WTC11 (cell line): ENCODE measurements at regions not wholly inside any gene's neighbourhood (a gene's known extent, or its start where the extent isn't known, plus 50 kb on each side); places are given as distances from the start of the nearest gene placed in this dataset.

Source experiments
- ATAC-seq: fragments of 200-7000 bp; cut with Tn5 transposase; 2 replicates; pipeline ENCODE4 v1.10.0; 2021; ENCODE audit warnings: mild to moderate bottlenecking, moderate library complexity
- CTCF ChIA-PET: fragments of 300-600 bp; sonication (Branson Sonifier 250); formaldehyde crosslinking; loops from one replicate; lab custom pipeline; 2021; ENCODE audit warnings: antibody characterized with exemption; lab: Charles Lee
- POLR2A ChIA-PET: fragments of 350-600 bp; sonication (Branson Sonifier 250); formaldehyde crosslinking; loops from one replicate; lab custom pipeline; 2021; ENCODE audit warnings: antibody characterized with exemption; lab: Charles Lee
- DNase-seq: peaks from one replicate; pipeline ENCODE4 v3.0.0; 2021; ENCODE audit warnings: low spot score
- H3K27ac Mint-ChIP-seq: 2 replicates; pipeline ENCODE4 v1.8.0; 2021; ENCODE audit warnings: mixed read lengths
- H3K27me3 Mint-ChIP-seq: 2 replicates; pipeline ENCODE4 v1.8.0; 2021; ENCODE audit warnings: low read depth, mild to moderate bottlenecking, moderate library complexity, mixed read lengths
- H3K36me3 Mint-ChIP-seq: 2 replicates; pipeline ENCODE4 v1.8.0; 2021; ENCODE audit warnings: mixed read lengths
- H3K4me1 Mint-ChIP-seq: 2 replicates; pipeline ENCODE4 v1.8.0; 2022; ENCODE audit warnings: mixed read lengths
- H3K4me3 Mint-ChIP-seq: 2 replicates; pipeline ENCODE4 v1.8.0; 2021; ENCODE audit warnings: mild to moderate bottlenecking, moderate library complexity, mixed read lengths
- H3K9me3 Mint-ChIP-seq: 2 replicates; pipeline ENCODE4 v1.8.0; 2021; ENCODE audit warnings: mixed read lengths
- ESRRA ChIP-seq: sonication (generic); formaldehyde crosslinking; IDR thresholded peaks from 2 replicates; pipeline ENCODE4 v1.8.1; 2022; ENCODE audit warnings: mild to moderate bottlenecking, missing genetic modification reagents, borderline replicate concordance
- ETV6 ChIP-seq: sonication (generic); formaldehyde crosslinking; IDR thresholded peaks from 2 replicates; pipeline ENCODE4 v1.8.1; 2022; ENCODE audit warnings: mild to moderate bottlenecking, missing genetic modification reagents
- FOXK1 ChIP-seq: sonication (generic); formaldehyde crosslinking; IDR thresholded peaks from 2 replicates; pipeline ENCODE4 v1.8.0; 2022; ENCODE audit warnings: mild to moderate bottlenecking, moderate library complexity, missing genetic modification reagents
- GTF2I ChIP-seq: fragments of 250-450 bp; sonication (Bioruptor Pico); conservative IDR thresholded peaks from 2 replicates; pipeline ENCODE4 v1.4.0; 2021; ENCODE audit warnings: mild to moderate bottlenecking
- IRF2 ChIP-seq: sonication (generic); formaldehyde crosslinking; IDR thresholded peaks from 2 replicates; pipeline ENCODE4 v1.8.0; 2022; ENCODE audit warnings: low read depth, missing genetic modification reagents, borderline replicate concordance
- JUN ChIP-seq: sonication (generic); formaldehyde crosslinking; IDR thresholded peaks from 2 replicates; pipeline ENCODE4 v1.8.0; 2023; ENCODE audit warnings: mild to moderate bottlenecking, missing genetic modification reagents
- KAT7 ChIP-seq: sonication (generic); formaldehyde crosslinking; IDR thresholded peaks from 2 replicates; pipeline ENCODE4 v1.8.1; 2023; ENCODE audit warnings: missing genetic modification reagents, mild to moderate bottlenecking, borderline replicate concordance
- MYBL2 ChIP-seq: sonication (generic); formaldehyde crosslinking; IDR thresholded peaks from 2 replicates; pipeline ENCODE4 v1.8.1; 2023; ENCODE audit warnings: mild to moderate bottlenecking, moderate library complexity, missing genetic modification reagents
- NFATC4 ChIP-seq: fragments of 250-450 bp; sonication (Bioruptor Pico); IDR thresholded peaks from 2 replicates; pipeline ENCODE4 v1.9.0; 2021; ENCODE audit warnings: mild to moderate bottlenecking
- RORB ChIP-seq: fragments of 250-450 bp; sonication (Bioruptor Pico); IDR thresholded peaks from 2 replicates; pipeline ENCODE4 v1.9.0; 2021; ENCODE audit warnings: mild to moderate bottlenecking
- SMAD4 ChIP-seq: sonication (generic); formaldehyde crosslinking; IDR thresholded peaks from 2 replicates; pipeline ENCODE4 v1.8.0; 2022; ENCODE audit warnings: mild to moderate bottlenecking, missing genetic modification reagents
- SOX15 ChIP-seq: fragments of 250-450 bp; sonication (Bioruptor Pico); IDR thresholded peaks from 2 replicates; pipeline ENCODE4 v1.9.0; 2021; ENCODE audit warnings: mild to moderate bottlenecking
- TEAD1 ChIP-seq: sonication (generic); formaldehyde crosslinking; IDR thresholded peaks from 2 replicates; pipeline ENCODE4 v1.8.0; 2022; ENCODE audit warnings: mild to moderate bottlenecking, missing genetic modification reagents
- TEAD4 ChIP-seq: sonication (generic); formaldehyde crosslinking; IDR thresholded peaks from 2 replicates; pipeline ENCODE4 v1.8.0; 2022; ENCODE audit warnings: mild to moderate bottlenecking, missing genetic modification reagents
- ZNF138 ChIP-seq: sonication (generic); formaldehyde crosslinking; conservative IDR thresholded peaks from 2 replicates; pipeline ENCODE4 v1.8.1; 2022; ENCODE audit warnings: mild to moderate bottlenecking, moderate library complexity, missing genetic modification reagents
- ZNF219 ChIP-seq: sonication (generic); formaldehyde crosslinking; IDR thresholded peaks from 2 replicates; pipeline ENCODE4 v1.8.0; 2023; ENCODE audit warnings: missing genetic modification reagents, mild to moderate bottlenecking, borderline replicate concordance
- TF ChIP-seq, protein P1 (sequence below): sonication (generic); formaldehyde crosslinking; IDR thresholded peaks from 2 replicates; pipeline ENCODE4 v1.8.1; 2022; ENCODE audit warnings: mild to moderate bottlenecking, moderate library complexity, missing genetic modification reagents
- TF ChIP-seq, protein P2 (sequence below): fragments of 250-450 bp; sonication (Bioruptor Pico); IDR thresholded peaks from 2 replicates; pipeline ENCODE4 v1.9.0; 2021; ENCODE audit warnings: mild to moderate bottlenecking, borderline replicate concordance
- TF ChIP-seq, protein P3 (sequence below): sonication (generic); formaldehyde crosslinking; IDR thresholded peaks from 2 replicates; pipeline ENCODE4 v1.8.0; 2023; ENCODE audit warnings: missing genetic modification reagents, mild to moderate bottlenecking, borderline replicate concordance
- TF ChIP-seq, protein P4 (sequence below): fragments of 250-450 bp; sonication (Bioruptor Pico); IDR thresholded peaks from 2 replicates; pipeline ENCODE4 v1.9.0; 2021; ENCODE audit warnings: moderate library complexity, mild to moderate bottlenecking, inconsistent platforms, borderline replicate concordance
- TF ChIP-seq, protein P5 (sequence below): fragments of 250-450 bp; sonication (Bioruptor Pico); IDR thresholded peaks from 2 replicates; pipeline ENCODE4 v1.8.0; 2021; ENCODE audit warnings: mild to moderate bottlenecking
- TF ChIP-seq, protein P6 (sequence below): sonication (generic); formaldehyde crosslinking; conservative IDR thresholded peaks from 2 replicates; pipeline ENCODE4 v1.8.1; 2023; ENCODE audit warnings: mild to moderate bottlenecking, low read depth, missing genetic modification reagents, moderate library complexity

DNA sequence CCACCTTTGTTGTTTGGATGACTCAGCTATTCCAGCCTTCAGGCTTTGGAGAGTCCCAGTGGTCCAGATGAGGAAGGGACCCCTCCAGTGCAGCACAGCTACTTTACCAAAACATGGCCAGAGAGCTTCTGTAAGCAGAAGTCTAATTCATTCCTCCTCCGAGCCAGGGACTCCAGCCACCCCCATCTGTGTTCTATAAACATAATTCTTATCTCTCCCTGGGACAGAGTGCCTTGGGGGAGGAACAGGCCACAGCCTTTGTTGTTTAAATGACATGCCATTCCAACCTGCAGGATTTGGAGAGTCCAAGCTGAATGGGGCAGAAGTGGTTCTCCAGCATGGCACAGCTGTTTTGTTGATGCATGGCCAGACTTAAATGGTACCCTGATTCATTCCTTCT lies 994.0 kb downstream of the TRHDE start:
- Mint-ChIP-seq H3K4me1 (peaks cover 5% of the 10 kb centered on the region; the same call in 1 of the 2 replicates), H3K36me3 (peaks cover 25% of the 10 kb centered on the region), H3K4me3 (no peak overlapping the region), H3K27ac (no peak overlapping the region), H3K27me3 (no peaks in the 10 kb centered on the region; the same call in 1 of the 2 replicates), H3K9me3 (peaks cover 42% of the 10 kb centered on the region)
- ATAC-seq (peak; percentile 46), DNase-seq (no peak)
- TF ChIP-seq JUN (CRISPR knock-in tag) (no peak), NFATC4 (CRISPR knock-in tag) (no peak), TEAD4 (CRISPR knock-in tag) (no peak), ZNF219 (CRISPR knock-in tag) (no peak), SMAD4 (CRISPR knock-in tag) (no peak), KAT7 (CRISPR knock-in tag) (no peak), ETV6 (CRISPR knock-in tag) (no peak), TEAD1 (CRISPR knock-in tag) (no peak), RORB (CRISPR knock-in tag) (no peak), MYBL2 (CRISPR knock-in tag) (no peak), ESRRA (no peak), IRF2 (CRISPR knock-in tag) (no peak)
- TF ChIP-seq, protein P1, sequence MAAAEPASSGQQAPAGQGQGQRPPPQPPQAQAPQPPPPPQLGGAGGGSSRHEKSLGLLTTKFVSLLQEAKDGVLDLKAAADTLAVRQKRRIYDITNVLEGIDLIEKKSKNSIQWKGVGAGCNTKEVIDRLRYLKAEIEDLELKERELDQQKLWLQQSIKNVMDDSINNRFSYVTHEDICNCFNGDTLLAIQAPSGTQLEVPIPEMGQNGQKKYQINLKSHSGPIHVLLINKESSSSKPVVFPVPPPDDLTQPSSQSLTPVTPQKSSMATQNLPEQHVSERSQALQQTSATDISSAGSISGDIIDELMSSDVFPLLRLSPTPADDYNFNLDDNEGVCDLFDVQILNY: no peak
- TF ChIP-seq, protein P2, sequence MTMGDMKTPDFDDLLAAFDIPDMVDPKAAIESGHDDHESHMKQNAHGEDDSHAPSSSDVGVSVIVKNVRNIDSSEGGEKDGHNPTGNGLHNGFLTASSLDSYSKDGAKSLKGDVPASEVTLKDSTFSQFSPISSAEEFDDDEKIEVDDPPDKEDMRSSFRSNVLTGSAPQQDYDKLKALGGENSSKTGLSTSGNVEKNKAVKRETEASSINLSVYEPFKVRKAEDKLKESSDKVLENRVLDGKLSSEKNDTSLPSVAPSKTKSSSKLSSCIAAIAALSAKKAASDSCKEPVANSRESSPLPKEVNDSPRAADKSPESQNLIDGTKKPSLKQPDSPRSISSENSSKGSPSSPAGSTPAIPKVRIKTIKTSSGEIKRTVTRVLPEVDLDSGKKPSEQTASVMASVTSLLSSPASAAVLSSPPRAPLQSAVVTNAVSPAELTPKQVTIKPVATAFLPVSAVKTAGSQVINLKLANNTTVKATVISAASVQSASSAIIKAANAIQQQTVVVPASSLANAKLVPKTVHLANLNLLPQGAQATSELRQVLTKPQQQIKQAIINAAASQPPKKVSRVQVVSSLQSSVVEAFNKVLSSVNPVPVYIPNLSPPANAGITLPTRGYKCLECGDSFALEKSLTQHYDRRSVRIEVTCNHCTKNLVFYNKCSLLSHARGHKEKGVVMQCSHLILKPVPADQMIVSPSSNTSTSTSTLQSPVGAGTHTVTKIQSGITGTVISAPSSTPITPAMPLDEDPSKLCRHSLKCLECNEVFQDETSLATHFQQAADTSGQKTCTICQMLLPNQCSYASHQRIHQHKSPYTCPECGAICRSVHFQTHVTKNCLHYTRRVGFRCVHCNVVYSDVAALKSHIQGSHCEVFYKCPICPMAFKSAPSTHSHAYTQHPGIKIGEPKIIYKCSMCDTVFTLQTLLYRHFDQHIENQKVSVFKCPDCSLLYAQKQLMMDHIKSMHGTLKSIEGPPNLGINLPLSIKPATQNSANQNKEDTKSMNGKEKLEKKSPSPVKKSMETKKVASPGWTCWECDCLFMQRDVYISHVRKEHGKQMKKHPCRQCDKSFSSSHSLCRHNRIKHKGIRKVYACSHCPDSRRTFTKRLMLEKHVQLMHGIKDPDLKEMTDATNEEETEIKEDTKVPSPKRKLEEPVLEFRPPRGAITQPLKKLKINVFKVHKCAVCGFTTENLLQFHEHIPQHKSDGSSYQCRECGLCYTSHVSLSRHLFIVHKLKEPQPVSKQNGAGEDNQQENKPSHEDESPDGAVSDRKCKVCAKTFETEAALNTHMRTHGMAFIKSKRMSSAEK (CRISPR knock-in tag): no peak
- TF ChIP-seq, protein P3, sequence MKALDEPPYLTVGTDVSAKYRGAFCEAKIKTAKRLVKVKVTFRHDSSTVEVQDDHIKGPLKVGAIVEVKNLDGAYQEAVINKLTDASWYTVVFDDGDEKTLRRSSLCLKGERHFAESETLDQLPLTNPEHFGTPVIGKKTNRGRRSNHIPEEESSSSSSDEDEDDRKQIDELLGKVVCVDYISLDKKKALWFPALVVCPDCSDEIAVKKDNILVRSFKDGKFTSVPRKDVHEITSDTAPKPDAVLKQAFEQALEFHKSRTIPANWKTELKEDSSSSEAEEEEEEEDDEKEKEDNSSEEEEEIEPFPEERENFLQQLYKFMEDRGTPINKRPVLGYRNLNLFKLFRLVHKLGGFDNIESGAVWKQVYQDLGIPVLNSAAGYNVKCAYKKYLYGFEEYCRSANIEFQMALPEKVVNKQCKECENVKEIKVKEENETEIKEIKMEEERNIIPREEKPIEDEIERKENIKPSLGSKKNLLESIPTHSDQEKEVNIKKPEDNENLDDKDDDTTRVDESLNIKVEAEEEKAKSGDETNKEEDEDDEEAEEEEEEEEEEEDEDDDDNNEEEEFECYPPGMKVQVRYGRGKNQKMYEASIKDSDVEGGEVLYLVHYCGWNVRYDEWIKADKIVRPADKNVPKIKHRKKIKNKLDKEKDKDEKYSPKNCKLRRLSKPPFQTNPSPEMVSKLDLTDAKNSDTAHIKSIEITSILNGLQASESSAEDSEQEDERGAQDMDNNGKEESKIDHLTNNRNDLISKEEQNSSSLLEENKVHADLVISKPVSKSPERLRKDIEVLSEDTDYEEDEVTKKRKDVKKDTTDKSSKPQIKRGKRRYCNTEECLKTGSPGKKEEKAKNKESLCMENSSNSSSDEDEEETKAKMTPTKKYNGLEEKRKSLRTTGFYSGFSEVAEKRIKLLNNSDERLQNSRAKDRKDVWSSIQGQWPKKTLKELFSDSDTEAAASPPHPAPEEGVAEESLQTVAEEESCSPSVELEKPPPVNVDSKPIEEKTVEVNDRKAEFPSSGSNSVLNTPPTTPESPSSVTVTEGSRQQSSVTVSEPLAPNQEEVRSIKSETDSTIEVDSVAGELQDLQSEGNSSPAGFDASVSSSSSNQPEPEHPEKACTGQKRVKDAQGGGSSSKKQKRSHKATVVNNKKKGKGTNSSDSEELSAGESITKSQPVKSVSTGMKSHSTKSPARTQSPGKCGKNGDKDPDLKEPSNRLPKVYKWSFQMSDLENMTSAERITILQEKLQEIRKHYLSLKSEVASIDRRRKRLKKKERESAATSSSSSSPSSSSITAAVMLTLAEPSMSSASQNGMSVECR (CRISPR knock-in tag): no peak
- TF ChIP-seq, protein P4, sequence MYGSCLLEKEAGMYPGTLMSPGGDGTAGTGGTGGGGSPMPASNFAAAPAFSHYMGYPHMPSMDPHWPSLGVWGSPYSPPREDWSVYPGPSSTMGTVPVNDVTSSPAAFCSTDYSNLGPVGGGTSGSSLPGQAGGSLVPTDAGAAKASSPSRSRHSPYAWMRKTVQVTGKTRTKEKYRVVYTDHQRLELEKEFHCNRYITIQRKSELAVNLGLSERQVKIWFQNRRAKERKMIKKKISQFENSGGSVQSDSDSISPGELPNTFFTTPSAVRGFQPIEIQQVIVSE (CRISPR knock-in tag): no peak
- ChIA-PET CTCF (no interaction called here), POLR2A (no interaction called here)

DNA sequence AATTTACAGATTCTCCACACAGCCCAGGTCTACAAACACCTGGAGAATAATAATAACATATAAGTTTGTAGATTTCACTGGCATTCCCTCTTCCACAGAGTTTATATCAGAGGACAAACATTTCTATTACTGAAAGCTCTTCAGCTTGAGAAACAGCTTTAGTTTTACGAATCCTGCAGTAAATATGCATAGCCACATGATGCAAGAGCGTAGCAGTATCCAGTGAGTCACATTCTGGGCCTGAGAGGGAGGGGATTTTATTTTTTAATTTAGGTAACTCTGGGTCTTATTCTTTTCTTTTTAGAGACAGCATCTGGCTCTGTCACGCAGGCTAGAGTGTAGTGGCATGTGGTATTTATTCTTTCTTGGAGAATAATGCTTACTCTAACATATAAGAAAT lies 1002.8 kb downstream of the TRHDE start:
- peaks cover 6% of the 10 kb centered on the region; the same call in 1 of the 2 replicates for H3K4me1 Mint-ChIP-seq
- 0 out of 2 replicates have a peak, but pooled peaks cover 3% of the 10 kb centered on the region for H3K36me3 Mint-ChIP-seq
- ChIA-PET CTCF (no interaction called here), POLR2A (no interaction called here)
- peaks cover 33% of the 10 kb centered on the region for H3K9me3 Mint-ChIP-seq
- no peak for ATAC-seq
- H3K27me3 Mint-ChIP-seq: no peaks in the 10 kb centered on the region
- H3K4me3 Mint-ChIP-seq: no peak overlapping the region
- no peak overlapping the region for H3K27ac Mint-ChIP-seq
- DNase-seq: no peak
- TF ChIP-seq, protein P5, sequence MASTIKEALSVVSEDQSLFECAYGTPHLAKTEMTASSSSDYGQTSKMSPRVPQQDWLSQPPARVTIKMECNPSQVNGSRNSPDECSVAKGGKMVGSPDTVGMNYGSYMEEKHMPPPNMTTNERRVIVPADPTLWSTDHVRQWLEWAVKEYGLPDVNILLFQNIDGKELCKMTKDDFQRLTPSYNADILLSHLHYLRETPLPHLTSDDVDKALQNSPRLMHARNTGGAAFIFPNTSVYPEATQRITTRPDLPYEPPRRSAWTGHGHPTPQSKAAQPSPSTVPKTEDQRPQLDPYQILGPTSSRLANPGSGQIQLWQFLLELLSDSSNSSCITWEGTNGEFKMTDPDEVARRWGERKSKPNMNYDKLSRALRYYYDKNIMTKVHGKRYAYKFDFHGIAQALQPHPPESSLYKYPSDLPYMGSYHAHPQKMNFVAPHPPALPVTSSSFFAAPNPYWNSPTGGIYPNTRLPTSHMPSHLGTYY (CRISPR knock-in tag): no peak
- TF ChIP-seq FOXK1 (no peak), ZNF138 (CRISPR knock-in tag) (no peak), GTF2I (CRISPR knock-in tag) (no peak), SOX15 (CRISPR knock-in tag) (no peak)
- TF ChIP-seq, protein P6, sequence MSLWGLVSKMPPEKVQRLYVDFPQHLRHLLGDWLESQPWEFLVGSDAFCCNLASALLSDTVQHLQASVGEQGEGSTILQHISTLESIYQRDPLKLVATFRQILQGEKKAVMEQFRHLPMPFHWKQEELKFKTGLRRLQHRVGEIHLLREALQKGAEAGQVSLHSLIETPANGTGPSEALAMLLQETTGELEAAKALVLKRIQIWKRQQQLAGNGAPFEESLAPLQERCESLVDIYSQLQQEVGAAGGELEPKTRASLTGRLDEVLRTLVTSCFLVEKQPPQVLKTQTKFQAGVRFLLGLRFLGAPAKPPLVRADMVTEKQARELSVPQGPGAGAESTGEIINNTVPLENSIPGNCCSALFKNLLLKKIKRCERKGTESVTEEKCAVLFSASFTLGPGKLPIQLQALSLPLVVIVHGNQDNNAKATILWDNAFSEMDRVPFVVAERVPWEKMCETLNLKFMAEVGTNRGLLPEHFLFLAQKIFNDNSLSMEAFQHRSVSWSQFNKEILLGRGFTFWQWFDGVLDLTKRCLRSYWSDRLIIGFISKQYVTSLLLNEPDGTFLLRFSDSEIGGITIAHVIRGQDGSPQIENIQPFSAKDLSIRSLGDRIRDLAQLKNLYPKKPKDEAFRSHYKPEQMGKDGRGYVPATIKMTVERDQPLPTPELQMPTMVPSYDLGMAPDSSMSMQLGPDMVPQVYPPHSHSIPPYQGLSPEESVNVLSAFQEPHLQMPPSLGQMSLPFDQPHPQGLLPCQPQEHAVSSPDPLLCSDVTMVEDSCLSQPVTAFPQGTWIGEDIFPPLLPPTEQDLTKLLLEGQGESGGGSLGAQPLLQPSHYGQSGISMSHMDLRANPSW: no peak
